Upper lobe of left lung (tissue), 4 donors: ENCODE measurements at regions not wholly inside any gene's neighbourhood (a gene's known extent, or its start where the extent isn't known, plus 50 kb on each side); places are given as distances from the start of the nearest gene placed in this dataset.

Source experiments
- CTCF ChIP-seq, 6 experiments: fragments of 450-650 bp in 4 of 6; fragments of 200-600 bp in 2 of 6; sonication (generic) in 2 of 6; IDR thresholded peaks; one replicate each; pipeline ENCODE4 v1.5.1; 2016 to 2019; ENCODE audit warnings: antibody characterized with exemption in 6 of 6
- EP300 ChIP-seq, 4 donors: sonication (generic); formaldehyde crosslinking; IDR thresholded peaks; one replicate each; pipeline ENCODE4 v1.5.1; 2017; ENCODE audit warnings: antibody characterized with exemption in 4 of 4, control low read depth in 2 of 4
- POLR2A ChIP-seq, 4 donors: fragments of 450-650 bp; IDR thresholded peaks; one replicate each; pipeline ENCODE4 v1.5.1; 2016 to 2017; ENCODE audit warnings: antibody characterized with exemption in 4 of 4, mild to moderate bottlenecking in 2 of 4

DNA sequence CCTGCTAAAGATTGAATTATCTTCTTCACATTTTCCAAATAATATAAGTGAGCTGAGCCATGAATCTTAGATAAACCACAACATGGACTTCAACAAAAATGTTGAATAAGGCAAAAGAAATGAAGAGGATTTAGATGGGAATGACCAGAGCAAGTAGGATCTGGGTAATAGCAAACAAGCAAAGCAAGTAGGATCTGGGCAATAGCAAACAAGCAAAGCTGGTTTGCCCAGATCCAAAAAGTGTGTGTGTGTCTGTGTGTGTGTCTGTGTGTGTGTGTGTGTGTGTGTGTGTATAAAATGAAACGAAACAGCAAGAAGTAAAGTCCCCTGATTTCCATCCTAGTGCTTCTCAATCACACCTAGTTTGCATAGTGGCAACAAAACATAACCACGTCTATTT is 549.1 kb downstream of the RERGL start:
- no peak for TF ChIP-seq CTCF (IDR thresholded peaks at IDR 0.05)
- no peak for TF ChIP-seq POLR2A (IDR thresholded peaks at IDR 0.05)
- no peak for TF ChIP-seq EP300 (IDR thresholded peaks at IDR 0.05)
